Uterus (tissue), 2 donors: ENCODE measurements at regions not wholly inside any gene's neighbourhood (a gene's known extent, or its start where the extent isn't known, plus 50 kb on each side); places are given as distances from the start of the nearest gene placed in this dataset.

ENCODE experiments used
- CTCF ChIP-seq, 4 experiments: fragments of 200-600 bp in 2 of 4; fragments of 450-650 bp in 2 of 4; sonication (generic) in 2 of 4; IDR thresholded peaks; one replicate each; pipeline ENCODE4 v1.5.1; 2016 to 2019; ENCODE audit warnings: antibody characterized with exemption in 4 of 4, mild to moderate bottlenecking in 2 of 4, moderate library complexity in 1 of 4
- POLR2A ChIP-seq, 2 donors: fragments of 450-650 bp; IDR thresholded peaks; one replicate each; pipeline ENCODE4 v1.6.1; 2016; ENCODE audit warnings: antibody characterized with exemption in 2 of 2, mild to moderate bottlenecking in 1 of 2, moderate library complexity in 1 of 2

GRCh38 chr6:30799210-30799609 is 54.9 kb upstream of the IER3 start:
- TF ChIP-seq CTCF (IDR thresholded peaks at IDR 0.05) (no peak), POLR2A (IDR thresholded peaks at IDR 0.05) (no peak)
